HCEC 1CT (cell line): ENCODE measurements at regions not wholly inside any gene's neighbourhood (a gene's known extent, or its start where the extent isn't known, plus 50 kb on each side); places are given as distances from the start of the nearest gene placed in this dataset.

Source experiments
- DNase-seq: peaks from one replicate; pipeline ENCODE4 v3.0.0-alpha.2; 2017

- DNase-seq: peak; percentile 49
Measured at GRCh38 chr3:72186400-72186855, 401.5 kb upstream of the PROK2 start.

- DNase-seq: peak; percentile 85
Measured at GRCh38 chr3:72185549-72186399, 400.8 kb upstream of the PROK2 start.

- DNase-seq: no peak
Measured at GRCh38 chr3:72183489-72183888, 398.5 kb upstream of the PROK2 start.

- DNase-seq: no peak
Measured at GRCh38 chr3:72182206-72182605, 397.3 kb upstream of the PROK2 start.

GRCh38 chr3:72181251-72181650 is 396.3 kb upstream of the PROK2 start:
- no peak for DNase-seq

DNA sequence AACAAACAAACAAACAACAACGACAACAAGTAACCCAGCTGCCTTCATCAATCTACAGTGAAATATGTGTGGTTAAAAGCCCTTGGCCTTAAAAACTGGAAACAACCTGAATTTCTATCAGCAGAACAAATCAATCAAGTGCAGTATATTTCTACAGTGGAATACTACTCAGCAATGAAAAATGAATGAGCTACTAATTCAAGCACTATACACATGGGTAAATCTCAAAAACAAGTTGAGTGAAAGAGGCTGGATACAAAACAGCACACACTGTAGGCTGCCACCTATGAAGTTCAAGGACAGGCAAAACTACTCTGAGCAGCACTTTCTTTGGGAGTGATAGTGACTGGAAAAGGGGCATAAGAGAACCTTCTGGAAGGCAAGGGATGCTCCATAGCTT is 395.5 kb upstream of the PROK2 start:
- no peak for DNase-seq

DNA sequence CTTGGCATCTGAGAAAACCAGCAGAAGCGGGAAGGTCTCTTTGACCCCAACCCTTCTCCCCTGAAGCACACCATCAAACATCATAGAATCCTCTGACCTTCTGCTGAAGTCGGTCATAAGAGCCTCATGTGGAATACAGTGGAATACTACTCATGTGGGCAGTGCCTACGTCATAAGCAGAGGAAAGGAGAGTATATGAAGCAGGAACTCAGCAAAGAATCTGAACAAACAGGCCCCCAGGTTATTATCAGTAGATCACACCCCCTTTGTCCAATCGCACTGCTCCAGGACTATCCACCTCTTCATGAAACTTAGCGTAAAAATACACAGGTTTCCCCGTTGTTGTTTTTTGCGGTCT is 394.1 kb upstream of the PROK2 start:
- no peak for DNase-seq

DNA sequence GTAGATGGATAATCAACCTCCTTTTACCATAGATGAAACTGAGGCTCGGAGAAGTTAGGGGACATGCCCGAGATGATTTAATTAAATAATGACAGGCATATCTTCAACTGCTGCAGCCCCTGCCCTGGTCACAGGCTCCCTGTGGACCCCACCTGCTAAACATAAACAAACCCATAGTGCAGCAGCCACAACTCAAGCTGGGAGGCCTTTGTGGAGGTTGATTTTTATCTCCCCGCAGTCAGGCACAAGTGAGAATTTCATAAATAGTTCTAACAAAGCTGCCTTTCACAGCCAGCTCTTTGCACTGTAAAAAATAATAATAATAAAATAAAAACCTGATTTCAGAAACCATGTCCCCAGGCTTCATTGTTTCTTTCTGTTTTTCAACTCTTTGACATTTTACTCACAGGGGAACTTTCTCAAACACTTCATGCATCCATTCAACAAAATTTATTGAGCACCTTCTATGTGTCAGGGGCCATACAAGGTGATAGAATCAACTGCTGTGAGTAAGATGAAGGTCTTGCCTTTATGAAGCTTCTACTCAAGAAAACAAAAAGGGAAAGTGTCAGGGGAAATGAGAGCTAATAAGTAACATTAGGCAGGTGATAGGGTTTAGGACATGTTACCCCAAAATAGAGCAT is 393.6 kb upstream of the PROK2 start:
- DNase-seq: no peak

DNA sequence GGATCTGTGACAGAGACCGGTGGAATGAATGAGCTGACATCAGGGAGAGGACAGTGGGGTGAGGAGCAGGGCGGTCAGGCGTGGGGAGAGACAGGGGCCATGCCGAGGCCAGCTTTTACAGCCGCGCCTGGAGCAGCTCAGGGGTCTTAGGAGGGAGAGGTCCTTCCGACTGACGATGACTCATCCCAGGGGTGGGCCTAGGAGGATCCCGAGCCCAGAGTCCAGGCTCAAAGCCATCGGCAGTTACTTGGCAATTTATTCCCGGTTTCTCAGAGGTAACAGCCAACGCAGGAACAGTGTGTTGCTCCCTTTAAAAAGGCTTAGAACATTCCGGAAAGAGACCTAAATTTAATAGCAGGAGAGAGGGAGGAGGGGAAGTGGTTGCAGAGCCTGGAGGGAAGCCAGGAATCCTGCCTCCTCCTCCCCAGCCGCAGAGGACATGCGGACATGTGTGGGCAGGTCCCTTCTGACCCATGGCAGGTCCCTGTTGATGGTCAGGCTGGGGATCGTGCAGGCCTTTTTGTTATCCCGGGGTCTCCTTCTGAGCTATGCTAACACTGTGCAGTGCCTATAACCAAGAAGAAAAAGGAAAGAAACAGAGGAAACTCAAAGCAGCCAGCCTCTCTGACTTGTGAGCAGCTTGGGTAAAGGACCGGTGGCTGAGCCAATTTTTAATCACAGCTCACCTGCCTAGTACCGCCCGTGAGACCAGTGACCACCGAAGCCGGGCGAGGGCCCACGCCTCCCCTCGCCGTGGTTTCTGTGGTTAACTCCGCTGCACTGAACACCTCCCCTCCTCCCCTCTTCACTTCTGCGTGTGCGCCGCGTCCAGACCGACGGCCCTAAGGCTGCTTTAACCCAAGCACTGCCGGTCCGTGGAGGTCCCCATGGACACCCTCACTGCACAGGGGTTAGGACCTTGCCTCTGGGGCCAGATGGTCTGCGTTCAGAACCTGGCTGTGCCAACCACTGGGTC is 392.4 kb upstream of the PROK2 start:
- peak; percentile 20 for DNase-seq

- DNase-seq: no peak
Measured at GRCh38 chr3:72176537-72177041, 391.6 kb upstream of the PROK2 start.

GRCh38 chr3:72175296-72175858 is 390.4 kb upstream of the PROK2 start:
- no peak for DNase-seq

- DNase-seq: no peak
Measured at GRCh38 chr3:72174890-72175289, 389.9 kb upstream of the PROK2 start.

- no peak for DNase-seq
Measured at GRCh38 chr3:72174040-72174439, 389.1 kb upstream of the PROK2 start.

GRCh38 chr3:72171946-72172345 is 387.0 kb upstream of the PROK2 start:
- DNase-seq: no peak

DNA sequence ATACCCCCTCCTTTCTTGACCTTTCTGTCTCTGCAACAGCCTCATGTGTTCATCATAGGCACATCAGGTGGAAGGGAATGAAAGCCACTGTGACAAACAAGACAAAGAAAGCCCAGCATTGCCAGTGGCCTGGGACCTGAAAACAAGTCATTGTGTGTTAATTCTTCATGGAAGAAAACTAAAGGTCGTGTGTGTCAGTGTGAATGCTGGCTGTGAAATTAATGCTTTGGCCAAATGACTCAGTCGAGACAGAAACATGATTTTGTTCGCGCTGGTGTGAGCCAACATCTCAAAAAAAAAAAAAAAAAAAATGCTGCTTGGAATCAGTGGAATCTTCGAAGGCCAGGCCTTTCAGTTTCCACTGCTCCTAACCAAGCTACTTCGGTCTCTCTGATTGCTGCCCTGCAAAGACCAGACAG is 386.5 kb upstream of the PROK2 start:
- DNase-seq: peak; percentile 36

- no peak for DNase-seq
Measured at GRCh38 chr3:72169561-72170472, 384.9 kb upstream of the PROK2 start.

- DNase-seq: no peak
Measured at GRCh38 chr3:72169120-72169519, 384.2 kb upstream of the PROK2 start.

DNA sequence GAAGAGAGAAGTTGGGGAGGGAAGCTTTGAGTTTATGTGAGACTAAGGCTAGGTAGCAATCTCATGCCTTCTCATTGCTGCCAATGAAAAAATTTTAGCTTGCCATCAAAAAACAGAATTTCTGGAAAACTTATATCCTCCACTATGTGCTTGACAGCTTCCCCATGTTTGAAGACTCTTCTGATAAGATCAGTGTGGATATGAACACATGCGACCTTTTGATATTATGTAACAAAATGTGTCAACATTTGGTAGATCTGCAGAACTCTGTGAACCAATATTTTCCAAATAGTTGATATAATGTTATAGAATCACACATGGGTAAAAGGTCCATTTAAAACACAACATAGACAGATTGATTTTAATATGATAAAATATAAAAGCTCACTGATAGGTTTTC is 380.9 kb upstream of the PROK2 start:
- DNase-seq: no peak

DNA sequence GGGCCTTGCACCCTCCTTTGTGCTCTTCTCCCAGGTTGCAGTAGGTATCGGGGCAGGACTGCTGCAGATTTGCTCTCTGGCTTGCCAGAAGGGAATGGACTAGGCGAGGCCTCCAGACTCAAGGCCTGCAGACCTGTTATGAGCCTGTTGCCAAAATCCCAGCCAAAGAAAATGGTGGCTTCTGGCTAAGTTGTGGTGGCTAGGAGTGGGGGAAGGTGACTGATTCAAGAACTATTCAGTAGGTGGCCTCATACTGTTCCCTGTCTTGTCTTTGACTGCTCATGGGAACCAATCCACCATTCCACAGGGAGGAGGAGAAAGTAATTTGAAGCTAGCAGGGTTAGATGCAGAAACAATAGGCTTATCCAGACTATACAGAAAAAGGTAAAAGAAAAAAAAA is 380.4 kb upstream of the PROK2 start:
- no peak for DNase-seq

DNA sequence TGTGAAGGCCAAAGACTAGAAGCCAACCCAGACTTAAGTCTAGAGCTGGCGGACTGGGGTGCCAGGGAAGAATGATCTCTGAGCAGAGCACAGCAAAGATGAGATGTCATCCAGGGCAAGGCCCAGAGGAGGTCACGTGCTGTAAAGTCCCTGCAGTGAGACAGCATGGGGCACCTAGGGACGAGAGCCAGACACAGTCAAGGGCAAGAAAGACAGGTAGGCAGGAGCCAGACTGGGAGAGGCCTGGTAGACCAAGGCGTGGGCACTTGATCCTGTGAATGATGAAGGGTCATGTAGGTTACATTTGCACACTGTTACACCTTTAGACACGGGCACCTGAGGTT is 379.7 kb upstream of the PROK2 start:
- DNase-seq: no peak

- DNase-seq: no peak
Measured at GRCh38 chr3:72163809-72164634, 379.1 kb upstream of the PROK2 start.
